ENCODE measurements at regions not wholly inside any gene's neighbourhood (a gene's known extent, or its start where the extent isn't known, plus 50 kb on each side); places are given as distances from the start of the nearest gene placed in this dataset.

- TF ChIP-seq EZH2 (IDR thresholded peaks at IDR 0.05; ENCODE audit: insufficient read depth, poor library complexity, severe bottlenecking) (no peak), EZH2phosphoT487 (IDR thresholded peaks at IDR 0.05; ENCODE audit: insufficient read depth, low read depth) (no peak)
Measured at GRCh38 chr9:79037338-79037737, 534.4 kb upstream of the TLE4 start.

Measured in GM23248 (cell line).